Right hindlimb (tissue), 1 donor: ENCODE measurements at regions not wholly inside any gene's neighbourhood (a gene's known extent, or its start where the extent isn't known, plus 50 kb on each side); places are given as distances from the start of the nearest gene placed in this dataset.

ENCODE experiments used
- DNase-seq: peaks from one replicate; pipeline ENCODE4 v3.0.0-alpha.2; 2018

DNA sequence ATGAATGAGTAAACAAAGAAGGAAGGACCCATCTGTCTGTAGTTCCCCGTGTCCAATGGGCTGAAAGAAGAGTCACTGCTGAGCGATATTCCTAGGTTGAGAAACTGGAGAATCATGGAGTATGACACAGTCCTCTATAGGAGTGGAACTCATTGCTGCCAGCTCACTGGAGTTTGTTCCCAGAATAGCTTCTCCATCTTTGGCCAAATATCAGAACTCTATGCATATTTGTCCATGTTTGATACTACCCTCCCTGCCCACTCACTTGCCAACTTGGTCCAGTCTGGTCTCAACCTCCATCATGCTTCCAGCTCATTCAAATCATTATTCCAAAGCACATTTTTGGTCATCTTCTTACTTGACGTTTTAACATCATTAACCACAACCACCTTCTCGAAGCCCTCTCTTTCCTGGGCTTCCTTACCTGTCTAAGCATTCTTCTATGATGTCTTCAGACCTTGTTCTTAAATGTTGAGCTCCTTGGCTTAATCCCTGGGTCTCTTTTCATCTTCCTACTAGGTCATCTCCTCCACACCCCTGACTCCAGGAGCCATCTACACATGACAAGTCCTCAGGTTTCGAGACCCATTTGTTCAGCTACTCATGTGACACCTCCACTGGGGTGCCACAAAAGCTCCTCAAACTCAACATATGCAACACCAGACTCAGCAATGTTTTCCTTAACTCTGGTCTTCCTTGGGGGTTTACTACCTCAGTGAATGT lies 221.6 kb downstream of the MYCN start:
- no peak for DNase-seq

- DNase-seq, result no peak
Measured at GRCh38 chr2:16161085-16161565, 220.8 kb downstream of the MYCN start.

DNA sequence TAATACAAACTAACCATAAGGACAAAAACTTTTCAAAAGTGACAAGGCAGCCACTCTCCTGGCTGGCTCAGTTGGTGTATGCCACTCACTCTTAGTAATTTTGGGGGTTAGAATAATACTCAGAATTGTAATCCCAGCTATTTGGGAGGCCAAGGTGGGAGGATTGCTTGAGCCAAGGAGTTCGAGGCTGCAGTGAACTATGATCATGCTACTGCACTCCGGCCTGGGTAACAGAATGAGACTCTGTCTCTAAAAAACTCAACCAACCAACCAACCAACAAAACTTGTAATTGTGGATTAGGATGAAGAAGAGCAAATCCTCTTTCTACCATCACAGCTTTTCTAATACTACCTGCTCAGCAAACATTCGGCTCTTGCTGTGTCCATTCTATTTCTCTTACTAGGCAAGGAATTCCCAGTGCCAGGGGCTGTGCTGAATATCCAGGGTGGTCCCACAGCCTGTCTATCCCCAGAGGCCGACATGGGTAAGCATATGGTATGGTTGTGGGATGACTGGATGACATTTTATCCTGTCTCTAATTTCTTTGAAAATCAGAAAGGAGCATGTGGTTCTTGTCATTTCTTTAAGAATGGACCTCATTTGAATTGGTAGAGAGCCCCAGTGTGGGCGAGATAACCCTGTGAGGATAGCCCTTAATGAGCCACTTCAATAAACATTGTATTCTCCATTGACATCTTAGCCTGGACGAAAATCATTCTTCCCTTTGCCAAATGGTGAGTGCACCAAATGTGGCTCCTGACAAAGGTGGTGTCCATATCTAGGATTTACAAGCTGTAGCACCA lies 220.1 kb downstream of the MYCN start:
- no peak for DNase-seq

GRCh38 chr2:16156411-16156810 lies 216.1 kb downstream of the MYCN start:
- no peak for DNase-seq

DNA sequence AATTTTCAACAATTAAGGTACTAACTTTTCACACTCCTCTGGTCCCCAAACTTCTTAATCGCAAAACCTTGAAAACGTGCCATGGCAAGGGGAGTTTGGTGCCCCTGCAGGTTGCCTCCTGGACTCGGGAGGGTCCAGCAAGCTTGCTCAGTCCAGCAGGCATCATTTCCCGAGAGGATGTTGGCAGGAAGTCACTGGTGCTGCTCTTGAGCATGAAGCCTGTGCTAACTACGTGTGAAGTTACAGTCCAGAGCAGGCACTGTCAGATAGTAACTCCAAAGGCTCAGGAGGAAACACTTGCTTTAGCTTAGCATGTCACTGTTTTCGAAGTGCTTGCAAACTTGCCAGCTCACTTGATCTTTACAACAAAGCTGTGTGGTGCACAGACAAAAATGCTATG lies 215.4 kb downstream of the MYCN start:
- DNase-seq, result no peak

DNA sequence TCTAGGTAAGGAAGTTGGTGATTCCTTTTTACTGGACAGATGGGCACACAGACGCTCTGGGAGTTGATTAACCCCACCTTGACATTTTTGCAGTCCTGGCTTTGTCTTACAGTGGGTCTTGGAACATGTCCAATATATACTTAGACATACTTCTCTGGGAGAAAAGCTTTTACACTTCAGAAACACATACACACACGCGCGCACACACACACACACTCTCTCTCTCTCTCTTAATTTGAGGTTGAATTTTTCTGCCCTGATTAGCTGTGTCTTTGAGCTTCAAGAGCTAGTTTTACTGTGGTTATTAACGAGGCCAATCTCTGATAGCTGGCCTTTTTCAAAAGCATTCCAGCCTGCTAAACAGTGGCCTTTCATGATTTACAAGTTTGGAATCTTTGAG lies 215.0 kb downstream of the MYCN start:
- DNase-seq, result no peak

GRCh38 chr2:16154501-16155280 lies 214.3 kb downstream of the MYCN start:
- no peak for DNase-seq

GRCh38 chr2:16154061-16154460 lies 213.7 kb downstream of the MYCN start:
- no peak for DNase-seq

GRCh38 chr2:16153754-16154035 lies 213.3 kb downstream of the MYCN start:
- DNase-seq, result no peak

DNA sequence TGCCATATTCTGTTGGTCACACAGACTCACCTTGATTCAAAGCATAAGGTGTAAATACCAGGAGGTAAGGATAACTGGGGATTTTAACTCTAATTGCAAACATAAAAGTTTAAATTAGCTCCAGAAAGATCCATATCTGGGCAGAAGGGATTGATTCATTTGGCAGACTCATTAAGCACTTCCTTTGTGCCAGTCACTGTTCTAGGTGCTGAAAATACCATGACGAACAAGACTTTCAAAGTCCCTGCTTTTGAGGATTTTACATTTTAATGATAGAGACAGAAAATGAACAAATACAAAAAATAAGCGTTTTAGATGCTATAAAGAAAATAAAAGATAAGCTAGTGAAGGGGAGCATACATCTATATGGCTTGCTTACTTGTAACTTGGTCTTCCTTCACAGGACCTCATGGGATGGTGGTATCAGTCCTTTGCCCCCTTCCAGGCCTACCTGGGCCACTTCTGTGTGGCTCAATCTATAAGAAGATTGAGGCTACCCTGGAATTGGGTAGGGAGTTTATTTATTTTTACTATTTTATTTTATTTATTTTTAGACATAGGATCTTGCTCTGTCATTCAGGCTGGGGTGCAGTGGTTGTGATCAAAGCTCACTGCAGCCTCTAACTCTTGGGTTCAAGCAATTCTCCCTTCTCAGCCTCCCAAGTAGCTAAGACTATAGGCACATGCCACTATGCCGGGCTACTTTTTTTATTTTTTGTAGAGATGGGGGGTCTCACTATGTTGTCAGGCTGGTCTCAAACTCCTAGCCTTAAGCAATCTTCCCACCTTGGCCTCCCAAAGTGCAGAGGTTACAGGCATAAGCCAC lies 212.8 kb downstream of the MYCN start:
- DNase-seq, result no peak

DNA sequence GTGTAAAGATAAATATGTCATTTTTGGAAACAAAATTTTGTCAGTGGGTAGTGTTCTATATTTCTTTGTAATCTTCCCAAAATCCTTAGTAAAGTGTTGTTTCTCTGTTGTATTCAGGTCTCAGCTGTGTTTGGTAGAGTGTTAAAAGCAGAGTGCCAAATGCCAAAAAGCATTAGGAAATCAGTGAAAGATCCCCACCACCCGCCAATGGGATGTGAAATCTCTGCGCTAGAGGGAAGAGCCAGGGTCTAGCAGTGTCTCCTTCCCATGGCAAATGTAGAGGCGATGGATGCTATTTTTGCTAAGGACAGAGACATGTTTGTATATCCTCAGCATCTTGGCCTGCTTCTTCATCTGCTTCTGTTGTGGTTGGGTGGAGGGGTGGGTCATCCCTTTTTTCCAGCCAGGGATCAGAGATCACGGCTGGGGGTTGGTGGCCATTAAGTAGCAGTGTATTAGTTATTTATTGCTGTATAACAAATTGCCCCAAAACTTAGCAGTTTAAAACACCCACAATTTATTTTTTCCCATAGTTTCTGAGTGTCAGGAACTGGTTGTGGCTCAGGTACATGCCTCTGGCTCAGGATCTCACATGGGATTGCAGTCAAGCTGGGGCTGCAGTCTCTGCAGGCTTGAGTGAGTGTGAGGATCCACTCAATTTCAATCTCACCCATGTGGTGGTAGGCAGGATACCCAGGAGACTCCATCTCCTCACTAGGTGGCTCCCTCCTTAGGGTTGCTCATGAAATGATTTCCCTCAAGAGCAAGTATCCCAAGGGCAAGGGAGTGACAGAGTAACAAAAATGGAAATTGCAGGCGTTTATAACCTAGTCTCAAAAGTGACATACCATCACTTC lies 211.9 kb downstream of the MYCN start:
- DNase-seq, result no peak

- DNase-seq, result no peak
Measured at GRCh38 chr2:16151651-16152050, 211.3 kb downstream of the MYCN start.

DNA sequence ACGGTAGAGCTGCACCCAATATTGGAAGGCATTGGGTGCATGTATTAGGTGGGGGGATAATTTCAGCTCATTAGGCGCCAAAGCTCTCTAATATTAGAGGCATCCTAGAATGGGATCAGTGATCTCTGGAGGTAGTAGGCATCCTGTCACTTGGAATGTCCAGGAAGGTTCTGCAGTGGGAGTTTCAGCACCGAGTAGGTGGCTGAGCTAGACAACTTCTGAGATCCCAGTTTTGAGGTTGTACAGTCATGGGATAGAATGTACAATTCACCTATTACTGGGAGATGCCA lies 210.9 kb downstream of the MYCN start:
- DNase-seq, result no peak

DNA sequence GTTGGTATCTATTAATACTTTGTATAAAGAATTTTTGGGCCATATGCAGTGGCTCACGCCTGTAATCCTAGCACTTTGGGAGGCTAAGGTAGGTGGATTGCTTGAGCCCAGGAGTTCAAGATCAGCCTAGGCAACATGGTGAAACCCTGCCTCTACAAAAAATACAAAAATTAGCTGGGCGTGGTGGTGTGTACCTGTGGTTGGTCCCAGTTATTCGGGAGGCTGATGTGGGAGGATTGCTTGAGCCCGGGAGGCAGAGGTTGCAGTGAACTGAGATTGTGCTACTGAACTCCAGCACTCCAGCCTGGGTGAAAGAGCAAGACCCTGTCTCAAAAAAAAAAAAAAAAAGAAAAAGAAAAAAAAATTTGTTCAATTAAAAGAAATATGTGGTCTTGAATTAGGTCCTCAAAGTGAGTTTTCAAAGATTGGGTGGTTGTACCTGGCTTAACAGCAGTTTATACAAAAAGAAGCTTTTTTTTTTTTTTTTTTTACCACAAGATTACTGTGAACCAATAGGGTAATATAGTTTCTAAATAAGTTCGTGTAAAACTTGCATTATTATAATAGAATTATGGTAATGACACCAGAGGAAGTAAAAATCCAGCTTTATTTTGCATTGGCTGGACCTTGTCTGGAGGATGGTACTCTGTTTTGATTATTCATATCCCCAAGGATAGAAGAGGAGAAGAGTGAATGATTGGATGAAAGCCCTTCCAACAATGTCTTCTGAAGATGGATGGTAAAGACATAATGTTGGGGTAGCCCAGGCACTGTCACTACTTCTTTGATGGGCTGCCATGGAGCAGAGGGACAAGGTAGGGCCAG lies 210.3 kb downstream of the MYCN start:
- no peak for DNase-seq

DNA sequence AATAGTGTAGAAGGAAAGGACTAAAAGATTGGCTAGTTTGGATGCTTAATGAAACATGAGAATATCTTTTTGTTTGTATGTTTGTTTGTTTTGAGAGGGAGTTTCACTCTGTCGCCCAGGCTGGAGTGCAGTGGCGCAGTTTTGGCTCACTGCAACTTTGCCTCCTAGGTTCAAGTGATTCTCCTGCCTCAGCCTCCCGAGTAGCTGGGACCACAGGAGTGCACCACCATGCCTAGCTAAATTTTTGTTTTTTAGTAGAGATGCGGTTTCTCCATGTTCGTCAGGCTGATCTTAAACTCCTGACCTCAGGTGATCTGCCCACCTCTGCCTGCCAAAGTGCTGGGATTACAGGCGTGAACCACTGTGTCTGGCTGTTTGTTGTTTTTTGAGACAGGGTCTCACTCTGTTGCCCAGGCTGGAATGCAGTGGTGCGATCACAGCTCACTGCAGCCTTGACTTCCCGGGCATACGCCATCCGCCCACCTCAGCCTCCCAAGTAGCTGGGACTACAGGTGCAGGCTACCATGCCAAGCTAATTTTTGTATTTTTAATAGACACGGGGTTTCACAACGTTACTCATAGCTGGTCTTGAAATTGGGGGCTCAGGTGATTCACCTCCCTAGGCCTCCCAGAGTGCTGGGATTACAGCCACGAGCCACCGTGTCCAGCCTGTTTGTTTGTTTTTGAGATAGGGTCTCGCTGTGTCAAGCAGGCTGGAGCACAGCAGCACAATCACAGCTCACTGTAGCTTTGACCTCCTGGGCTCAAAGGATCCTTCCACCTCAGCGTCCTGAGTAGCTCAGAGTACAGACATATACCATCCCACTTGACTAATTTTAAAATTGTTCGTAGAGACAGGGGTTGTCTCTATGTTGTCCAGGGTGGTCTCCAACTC lies 209.2 kb downstream of the MYCN start:
- no peak for DNase-seq

DNA sequence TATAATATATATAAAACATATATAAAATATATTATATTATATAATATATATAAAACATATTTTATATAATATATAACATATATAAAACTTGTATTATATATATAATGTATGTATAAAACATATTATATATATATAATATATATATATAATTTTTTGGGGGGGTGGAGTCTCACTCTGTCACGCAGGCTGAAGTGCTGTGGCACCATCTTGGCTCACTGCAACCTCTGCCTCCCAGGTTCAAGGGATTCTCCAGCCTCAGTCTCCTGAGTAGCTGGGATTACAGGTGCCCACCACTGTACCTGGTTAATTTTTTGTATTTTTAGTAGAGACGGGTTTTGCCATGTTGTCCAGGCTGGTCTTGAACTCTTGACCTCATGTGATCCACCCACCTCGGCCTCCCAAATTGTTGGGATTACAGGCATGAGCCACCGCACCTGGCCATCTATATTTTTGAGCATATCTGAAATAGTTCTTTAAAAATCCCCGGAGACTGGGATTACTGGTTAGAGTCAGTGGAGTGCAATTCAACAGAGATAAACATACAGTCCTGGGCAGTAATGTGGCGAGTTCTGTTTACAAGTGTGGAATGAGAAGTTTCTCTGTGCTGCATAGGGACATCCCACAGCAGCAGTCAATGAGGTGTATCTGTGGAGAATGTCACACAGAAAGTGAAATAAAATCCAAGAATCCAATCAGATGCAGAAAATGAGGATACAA lies 208.4 kb downstream of the MYCN start:
- no peak for DNase-seq

DNA sequence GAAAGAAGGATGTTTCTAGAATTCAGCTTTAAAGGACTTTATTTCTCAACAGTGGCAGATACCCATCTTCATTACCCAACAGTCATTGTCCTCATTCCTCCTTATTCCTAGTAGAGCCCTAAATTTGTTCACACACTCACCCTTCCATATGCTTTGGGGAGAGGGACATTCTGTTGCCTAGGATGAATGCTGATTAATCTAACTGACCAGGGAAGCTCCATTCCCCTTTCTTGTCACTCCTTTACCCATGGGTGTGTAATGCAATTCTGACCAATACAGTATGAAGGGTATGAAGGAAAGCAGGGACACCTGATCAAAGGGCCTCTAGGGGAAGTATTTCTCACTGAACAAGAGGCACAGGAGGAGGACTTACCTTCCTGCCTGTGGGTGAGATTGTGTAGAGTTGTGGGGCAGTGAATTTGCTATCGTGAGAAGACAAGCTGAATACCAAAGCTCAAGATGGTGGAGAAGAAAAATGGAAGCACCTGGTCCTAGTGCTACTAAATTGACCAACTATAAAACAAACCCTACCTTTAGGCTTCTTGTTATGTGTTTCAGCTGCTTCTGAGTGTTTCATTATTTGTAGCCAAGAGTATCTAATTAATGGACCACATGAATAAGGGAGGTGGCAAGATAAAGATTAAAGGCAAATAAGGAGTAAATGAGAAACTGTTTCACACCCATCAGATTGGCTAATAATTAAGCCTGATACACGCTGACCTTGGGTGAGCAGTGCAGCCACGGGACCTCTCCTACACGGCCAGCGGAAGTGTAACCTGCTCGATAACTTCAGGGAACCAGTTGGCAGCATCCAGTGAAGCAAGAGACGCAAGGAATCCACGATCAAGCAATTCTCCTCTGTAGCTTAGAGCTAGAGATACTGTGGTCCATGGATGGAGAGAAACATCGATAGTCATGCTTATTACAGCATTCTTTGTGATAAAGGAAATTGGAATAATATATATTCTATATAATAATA lies 202.3 kb downstream of the MYCN start:
- no peak for DNase-seq

DNA sequence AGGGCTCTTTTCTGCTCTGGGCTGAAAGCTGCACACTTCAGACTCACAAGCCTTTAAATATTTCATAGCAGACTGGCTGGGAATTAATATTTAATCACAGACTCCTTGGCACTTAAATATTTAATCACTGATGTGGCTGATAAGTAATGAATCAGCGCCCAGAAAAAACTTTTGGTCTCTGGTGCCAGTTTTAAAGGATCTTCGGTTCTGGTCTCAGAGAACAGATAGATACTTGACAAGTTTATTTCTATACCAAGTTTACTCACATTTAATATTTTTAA lies 201.2 kb downstream of the MYCN start:
- no peak for DNase-seq
